Right lobe of liver (tissue), 6 donors: ENCODE measurements at regions not wholly inside any gene's neighbourhood (a gene's known extent, or its start where the extent isn't known, plus 50 kb on each side); places are given as distances from the start of the nearest gene placed in this dataset.

Experiments used
- ATAC-seq, 4 donors: fragments of 200-7000 bp; cut with Tn5 transposase; one replicate each; pipeline ENCODE4 v1.9.1; 2020; ENCODE audit warnings: mild to moderate bottlenecking in 4 of 4, moderate library complexity in 4 of 4
- DNase-seq, 3 donors: peaks; one replicate each; pipeline ENCODE4 v3.0.0-alpha.2; 2020
- H3K27ac ChIP-seq, 3 donors: fragments of 200-600 bp; one replicate each; pipeline ENCODE4 v1.8.0; 2022
- H3K27me3 ChIP-seq, 2 donors: fragments of 200-600 bp; one replicate each; pipeline ENCODE4 v1.8.0; 2022
- H3K36me3 ChIP-seq, 4 donors: fragments of 200-600 bp; sonication (generic) in 1 of 4; one replicate each; pipeline versions ENCODE4 v1.5.1 to v1.8.0; 2017 to 2022; ENCODE audit warnings: control low read depth in 1 of 4
- H3K4me1 ChIP-seq, 4 donors: fragments of 200-600 bp; sonication (generic) in 1 of 4; one replicate each; pipeline versions ENCODE4 v1.5.1 to v1.8.0; 2017 to 2022; ENCODE audit warnings: control low read depth in 1 of 4
- H3K4me3 ChIP-seq, 3 donors: fragments of 200-600 bp; one replicate each; pipeline ENCODE4 v1.8.0; 2022
- H3K9me3 ChIP-seq, 4 donors: fragments of 200-600 bp; sonication (generic) in 1 of 4; one replicate each; pipeline versions ENCODE4 v1.5.1 to v1.8.0; 2017 to 2022; ENCODE audit warnings: control low read depth in 1 of 4
- POLR2A ChIP-seq: fragments of 450-650 bp; IDR thresholded peaks from one replicate; pipeline ENCODE4 v1.6.1; 2017; ENCODE audit warnings: antibody characterized with exemption, mild to moderate bottlenecking
- WGBS: methylation state at CpG from one replicate; pipeline ENCODE4 v1.1.6; 2018; ENCODE audit warnings: low coverage, low lambda C conversion rate; ENCODE audit not compliant: insufficient coverage; ENCODE audit errors: missing lambda C conversion rate; 5-methylcytosine and 5-hydroxymethylcytosine counted together
- intact Hi-C, 2 donors: fragments of 100-400 bp; cut with DNase I; formaldehyde crosslinking; loops; one replicate each; pipeline versions ENCODE4 v1.11.2 to v1.14.1; 2022
- TF ChIP-seq, protein P1 (sequence below), 4 donors: fragments of 200-600 bp in 3 of 4; fragments of 450-650 bp in 1 of 4; IDR thresholded peaks; one replicate each; pipeline versions ENCODE4 v1.5.1 to v1.8.0; 2016 to 2022; ENCODE audit warnings: antibody characterized with exemption in 4 of 4, mild to moderate bottlenecking in 2 of 4
- donor health status: DM: no; HTN: yes; CAD: no.
- donor health status: DM: no; HTN: no; CAD: no.
- donor health status: DM: no; HTN: no; CAD: no.
- donor health status: DM: no; HTN: yes; CAD: no.
- donor health status: DM: no; HTN: yes; CAD: no.

DNA sequence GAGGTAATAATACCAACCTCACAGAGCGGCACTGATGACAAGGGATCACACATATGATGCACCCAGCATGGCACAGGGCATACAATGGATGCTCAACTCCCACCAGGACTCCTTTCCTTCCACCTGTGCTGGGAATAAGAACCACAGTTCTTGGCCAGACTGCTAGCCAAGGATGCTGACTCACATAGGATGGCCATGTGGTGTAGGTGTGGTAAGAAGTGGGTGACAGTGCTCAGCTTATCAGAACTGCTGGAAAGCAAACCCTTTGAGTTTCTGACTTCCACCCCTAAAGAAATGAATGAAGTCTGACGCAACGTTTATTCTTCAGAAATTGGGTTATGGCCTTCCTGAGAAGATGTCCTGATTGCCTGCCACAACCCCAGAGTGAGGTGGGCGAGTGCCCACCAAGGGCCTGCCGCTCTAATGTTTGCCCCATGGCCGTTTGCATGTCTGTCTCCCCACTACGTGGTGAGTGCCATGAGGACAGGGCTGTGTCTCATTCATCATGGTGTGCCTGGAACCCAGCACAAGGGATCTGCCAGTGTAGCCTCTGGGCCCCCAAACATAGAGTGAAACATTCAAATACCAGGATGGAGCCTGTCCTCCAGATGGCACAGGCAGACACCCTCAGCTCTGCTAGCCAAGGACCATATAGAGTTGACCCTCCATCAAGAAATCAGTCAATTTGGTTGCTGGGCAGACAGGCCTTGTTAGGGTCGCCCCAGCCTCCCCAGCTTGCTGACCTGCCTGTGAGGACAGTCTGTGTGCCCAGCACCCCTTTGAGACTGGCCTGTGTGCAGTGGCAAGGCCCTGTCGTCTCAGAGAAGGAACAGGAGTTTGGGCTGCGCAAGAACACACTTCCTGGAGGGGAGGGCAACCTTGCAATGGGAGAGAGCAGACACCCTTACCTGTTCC lies 57.6 kb upstream of the SLCO2A1 start:
- Histone ChIP-seq H3K27ac (no peak overlapping the region), H3K36me3 (no peaks in the 10 kb centered on the region), H3K4me1 (no peaks in the 10 kb centered on the region), H3K27me3 (no peaks in the 10 kb centered on the region), H3K9me3 (no peaks in the 10 kb centered on the region), H3K4me3 (no peak overlapping the region)
- no peak for TF ChIP-seq POLR2A
- TF ChIP-seq, protein P1, sequence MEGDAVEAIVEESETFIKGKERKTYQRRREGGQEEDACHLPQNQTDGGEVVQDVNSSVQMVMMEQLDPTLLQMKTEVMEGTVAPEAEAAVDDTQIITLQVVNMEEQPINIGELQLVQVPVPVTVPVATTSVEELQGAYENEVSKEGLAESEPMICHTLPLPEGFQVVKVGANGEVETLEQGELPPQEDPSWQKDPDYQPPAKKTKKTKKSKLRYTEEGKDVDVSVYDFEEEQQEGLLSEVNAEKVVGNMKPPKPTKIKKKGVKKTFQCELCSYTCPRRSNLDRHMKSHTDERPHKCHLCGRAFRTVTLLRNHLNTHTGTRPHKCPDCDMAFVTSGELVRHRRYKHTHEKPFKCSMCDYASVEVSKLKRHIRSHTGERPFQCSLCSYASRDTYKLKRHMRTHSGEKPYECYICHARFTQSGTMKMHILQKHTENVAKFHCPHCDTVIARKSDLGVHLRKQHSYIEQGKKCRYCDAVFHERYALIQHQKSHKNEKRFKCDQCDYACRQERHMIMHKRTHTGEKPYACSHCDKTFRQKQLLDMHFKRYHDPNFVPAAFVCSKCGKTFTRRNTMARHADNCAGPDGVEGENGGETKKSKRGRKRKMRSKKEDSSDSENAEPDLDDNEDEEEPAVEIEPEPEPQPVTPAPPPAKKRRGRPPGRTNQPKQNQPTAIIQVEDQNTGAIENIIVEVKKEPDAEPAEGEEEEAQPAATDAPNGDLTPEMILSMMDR (IDR thresholded peaks at IDR 0.05) = no peak
- no peak for ATAC-seq
- intact Hi-C loops = no loop called here
- WGBS = no CpG with 5 or more reads among the region's 10 CpGs
- DNase-seq = no peak

DNA sequence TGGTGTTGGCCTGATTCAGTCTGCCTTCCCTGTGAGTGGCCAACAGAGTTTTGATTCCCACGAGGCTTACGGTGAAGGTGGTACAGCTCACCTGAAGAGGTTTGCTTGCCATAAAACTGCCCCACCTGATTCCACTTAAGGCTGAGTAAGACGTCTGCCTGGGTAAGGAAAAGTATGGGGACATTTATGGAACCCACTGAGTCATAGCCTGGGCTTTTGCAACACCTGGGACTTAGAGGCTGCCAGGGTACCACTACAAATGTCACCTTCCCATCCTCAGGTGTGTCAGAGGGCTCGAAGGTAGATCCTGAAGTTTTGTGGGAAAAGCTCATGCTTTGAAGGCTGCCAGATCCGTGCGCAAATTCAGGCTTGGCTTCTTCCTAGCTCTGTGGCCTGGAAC lies 56.9 kb upstream of the SLCO2A1 start:
- TF ChIP-seq, protein P1 (IDR thresholded peaks at IDR 0.05) = no peak
- no peak for TF ChIP-seq POLR2A

DNA sequence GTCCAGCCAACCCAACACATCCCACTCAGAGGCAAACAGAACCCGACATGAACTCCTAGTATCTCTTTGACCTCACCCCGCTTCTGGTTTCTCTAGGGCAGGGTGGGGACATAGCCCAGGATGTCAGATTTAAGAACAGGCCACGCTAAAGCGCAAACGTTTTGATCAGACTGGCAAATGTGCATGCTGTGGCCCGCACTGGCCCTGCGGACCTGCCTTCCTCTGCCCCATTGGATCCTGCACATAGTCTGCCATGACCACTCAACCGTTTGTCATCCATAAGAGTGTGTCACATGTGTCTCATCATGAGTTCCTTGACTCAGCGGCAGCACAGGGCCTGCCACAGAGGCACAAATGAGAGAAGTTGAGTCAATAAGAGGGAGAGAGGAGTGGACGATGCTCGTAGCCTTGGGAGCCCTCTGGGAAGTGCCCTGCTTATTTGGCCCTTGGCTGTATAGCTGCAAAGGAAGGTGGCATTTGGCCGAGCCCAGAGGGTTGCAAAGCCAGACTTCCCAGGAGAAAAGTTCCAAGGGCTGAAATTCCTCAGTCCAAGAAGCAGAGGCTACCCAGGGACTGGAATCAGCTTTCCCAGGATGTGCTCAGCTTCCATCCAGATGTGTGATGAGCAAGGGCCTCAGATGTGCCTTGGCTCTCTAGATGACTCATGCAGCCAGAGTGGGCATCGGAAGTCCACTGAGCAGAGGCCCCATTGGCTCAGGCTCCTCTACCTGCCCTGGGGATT lies 55.5 kb upstream of the SLCO2A1 start:
- Histone ChIP-seq H3K4me1 (no peaks in the 10 kb centered on the region), H3K36me3 (no peaks in the 10 kb centered on the region), H3K4me3 (no peak overlapping the region), H3K27ac (no peak overlapping the region), H3K9me3 (no peaks in the 10 kb centered on the region), H3K27me3 (no peaks in the 10 kb centered on the region)
- ATAC-seq (no peak), DNase-seq (no peak)
- no peak for TF ChIP-seq POLR2A
- TF ChIP-seq, protein P1 (IDR thresholded peaks at IDR 0.05) = no peak
- WGBS = 61% methylated on average over 6 of the region's 13 CpGs
- intact Hi-C loops = no loop called here

More for the DNA sequence above, 56.9 kb upstream of the SLCO2A1 start:
- Histone ChIP-seq H3K27me3 (no peaks in the 10 kb centered on the region), H3K36me3 (no peaks in the 10 kb centered on the region), H3K9me3 (no peaks in the 10 kb centered on the region), H3K4me1 (no peaks in the 10 kb centered on the region), H3K27ac (no peak overlapping the region), H3K4me3 (no peak overlapping the region)
- DNase-seq (no peak), ATAC-seq (no peak)
- intact Hi-C loops = no loop called here
- WGBS = no CpG with 5 or more reads among the region's 6 CpGs

DNA sequence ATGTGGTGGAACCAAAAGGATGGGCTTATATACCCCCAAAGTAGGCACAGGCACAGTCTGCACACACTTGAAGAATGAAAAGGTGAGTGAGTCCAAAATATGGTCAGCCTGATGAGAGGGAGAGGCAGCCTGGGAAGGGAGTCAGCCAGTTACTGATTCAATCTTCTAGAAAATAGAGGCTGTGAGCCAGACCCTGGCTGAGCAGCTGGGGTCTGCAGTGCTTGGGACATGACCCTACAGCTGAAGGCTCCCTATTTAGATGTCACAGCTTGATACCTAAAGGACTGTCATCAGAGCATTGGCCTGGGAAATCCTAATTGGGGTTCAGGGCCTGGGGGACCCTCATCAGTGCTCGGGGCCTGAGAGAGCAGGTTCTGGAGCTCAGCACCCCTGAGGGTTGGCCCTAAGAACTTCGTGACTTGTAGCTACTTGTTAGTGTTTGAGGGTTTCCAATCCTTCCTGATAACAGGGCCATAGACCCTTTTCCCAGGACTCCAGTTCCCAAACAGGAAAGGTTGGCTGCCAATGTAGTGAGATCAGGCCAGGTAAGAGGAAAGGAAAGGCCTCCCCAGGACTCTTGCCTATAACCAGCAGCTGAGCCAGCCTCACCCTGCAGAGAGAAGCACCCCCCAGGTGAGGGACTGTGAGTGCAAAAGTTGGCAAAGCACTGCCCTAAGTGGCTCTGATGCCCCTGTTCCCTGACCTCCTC lies 54.7 kb upstream of the SLCO2A1 start:
- ATAC-seq = no peak
- 40% methylated on average over 1 of the region's 2 CpGs for WGBS

More for the DNA sequence above, 54.7 kb upstream of the SLCO2A1 start:
- no peaks in the 10 kb centered on the region for H3K4me1 ChIP-seq
- no peak overlapping the region for H3K27ac ChIP-seq
- intact Hi-C loops = no loop called here
- no peaks in the 10 kb centered on the region for H3K9me3 ChIP-seq
- H3K36me3 ChIP-seq = no peaks in the 10 kb centered on the region
- no peak overlapping the region for H3K4me3 ChIP-seq
- DNase-seq = no peak
- TF ChIP-seq, protein P1 (IDR thresholded peaks at IDR 0.05) = no peak
- TF ChIP-seq POLR2A = no peak
- no peaks in the 10 kb centered on the region for H3K27me3 ChIP-seq
